ENCODE measurements at regions not wholly inside any gene's neighbourhood (a gene's known extent, or its start where the extent isn't known, plus 50 kb on each side); places are given as distances from the start of the nearest gene placed in this dataset.

- H3K4me3 ChIP-seq (ENCODE audit: low read length), result no peak overlapping the region
- no peaks in the 10 kb centered on the region for H3K9me3 ChIP-seq (replicated peaks; ENCODE audit: control insufficient read depth, low read depth, low read length)
- DNase-seq, result no peak
- peaks cover 2% of the 10 kb centered on the region for H3K27me3 ChIP-seq (ENCODE audit: control insufficient read depth, insufficient read depth, low read length)
- no peaks in the 10 kb centered on the region for H3K36me3 ChIP-seq (ENCODE audit: control insufficient read depth, insufficient read depth, low read length)
- no CpG with 5 or more reads among the region's 1 CpG for WGBS (ENCODE audit: insufficient coverage)
- no peak overlapping the region for H3K27ac ChIP-seq (ENCODE audit: low read length)
- H3K4me1 ChIP-seq (ENCODE audit: control insufficient read depth, insufficient read depth, low read length), result no peaks in the 10 kb centered on the region
These were observed 139.8 kb upstream of the DLX2 start for GRCh38 chr2:172242471-172242870.

GRCh38 chr2:172242961-172243360 lies 140.3 kb upstream of the DLX2 start:
- no peak overlapping the region for H3K4me3 ChIP-seq (ENCODE audit: low read length)
- no CpG with 5 or more reads among the region's 1 CpG for WGBS (ENCODE audit: insufficient coverage)
- no peaks in the 10 kb centered on the region for H3K4me1 ChIP-seq (ENCODE audit: control insufficient read depth, insufficient read depth, low read length)
- H3K27ac ChIP-seq (ENCODE audit: low read length), result no peak overlapping the region
- no peaks in the 10 kb centered on the region for H3K27me3 ChIP-seq (ENCODE audit: control insufficient read depth, insufficient read depth, low read length)
- no peak for DNase-seq
- no peaks in the 10 kb centered on the region for H3K36me3 ChIP-seq (ENCODE audit: control insufficient read depth, insufficient read depth, low read length)
- no peaks in the 10 kb centered on the region for H3K9me3 ChIP-seq (replicated peaks; ENCODE audit: control insufficient read depth, low read depth, low read length)

- Histone ChIP-seq H3K27ac (ENCODE audit: low read length) (no peak overlapping the region), H3K27me3 (ENCODE audit: control insufficient read depth, insufficient read depth, low read length) (no peaks in the 10 kb centered on the region), H3K36me3 (ENCODE audit: control insufficient read depth, insufficient read depth, low read length) (no peaks in the 10 kb centered on the region), H3K9me3 (replicated peaks; ENCODE audit: control insufficient read depth, low read depth, low read length) (no peaks in the 10 kb centered on the region), H3K4me1 (ENCODE audit: control insufficient read depth, insufficient read depth, low read length) (peaks cover 2% of the 10 kb centered on the region), H3K4me3 (ENCODE audit: low read length) (no peak overlapping the region)
- WGBS (ENCODE audit: insufficient coverage), result no CpG with 5 or more reads among the region's 3 CpGs
- DNase-seq, result no peak
These were observed 141.9 kb upstream of the DLX2 start for GRCh38 chr2:172244419-172245130.

- H3K36me3 ChIP-seq (ENCODE audit: control insufficient read depth, insufficient read depth, low read length), result no peaks in the 10 kb centered on the region
- H3K27ac ChIP-seq (ENCODE audit: low read length), result no peak overlapping the region
- DNase-seq, result no peak
- no peaks in the 10 kb centered on the region for H3K27me3 ChIP-seq (ENCODE audit: control insufficient read depth, insufficient read depth, low read length)
- peaks cover 5% of the 10 kb centered on the region for H3K4me1 ChIP-seq (ENCODE audit: control insufficient read depth, insufficient read depth, low read length)
- 73% methylated on average over 1 of the region's 4 CpGs for WGBS (ENCODE audit: insufficient coverage)
- no peaks in the 10 kb centered on the region for H3K9me3 ChIP-seq (replicated peaks; ENCODE audit: control insufficient read depth, low read depth, low read length)
- no peak overlapping the region for H3K4me3 ChIP-seq (ENCODE audit: low read length)
These were observed 143.9 kb upstream of the DLX2 start for GRCh38 chr2:172246649-172247048.

GRCh38 chr2:172247203-172247602 lies 144.5 kb upstream of the DLX2 start:
- DNase-seq, result no peak
- peaks cover 10% of the 10 kb centered on the region for H3K4me1 ChIP-seq (ENCODE audit: control insufficient read depth, insufficient read depth, low read length)
- no peaks in the 10 kb centered on the region for H3K27me3 ChIP-seq (ENCODE audit: control insufficient read depth, insufficient read depth, low read length)
- H3K9me3 ChIP-seq (replicated peaks; ENCODE audit: control insufficient read depth, low read depth, low read length), result no peaks in the 10 kb centered on the region
- H3K36me3 ChIP-seq (ENCODE audit: control insufficient read depth, insufficient read depth, low read length), result no peaks in the 10 kb centered on the region
- no peak overlapping the region for H3K27ac ChIP-seq (ENCODE audit: low read length)
- no peak overlapping the region for H3K4me3 ChIP-seq (ENCODE audit: low read length)
- WGBS (ENCODE audit: insufficient coverage), result 86% methylated on average over 5 of the region's 6 CpGs

- no peaks in the 10 kb centered on the region for H3K36me3 ChIP-seq (ENCODE audit: control insufficient read depth, insufficient read depth, low read length)
- H3K4me1 ChIP-seq (ENCODE audit: control insufficient read depth, insufficient read depth, low read length), result peaks cover 10% of the 10 kb centered on the region
- no peaks in the 10 kb centered on the region for H3K27me3 ChIP-seq (ENCODE audit: control insufficient read depth, insufficient read depth, low read length)
- H3K4me3 ChIP-seq (ENCODE audit: low read length), result no peak overlapping the region
- DNase-seq, result no peak
- no CpG with 5 or more reads among the region's 4 CpGs for WGBS (ENCODE audit: insufficient coverage)
- H3K27ac ChIP-seq (ENCODE audit: low read length), result no peak overlapping the region
- no peaks in the 10 kb centered on the region for H3K9me3 ChIP-seq (replicated peaks; ENCODE audit: control insufficient read depth, low read depth, low read length)
These were observed 145.7 kb upstream of the DLX2 start for GRCh38 chr2:172248381-172248780.

- Histone ChIP-seq H3K4me3 (ENCODE audit: low read length) (no peak overlapping the region), H3K4me1 (ENCODE audit: control insufficient read depth, insufficient read depth, low read length) (peaks cover 12% of the 10 kb centered on the region), H3K36me3 (ENCODE audit: control insufficient read depth, insufficient read depth, low read length) (no peaks in the 10 kb centered on the region), H3K27ac (ENCODE audit: low read length) (no peak overlapping the region), H3K27me3 (ENCODE audit: control insufficient read depth, insufficient read depth, low read length) (no peaks in the 10 kb centered on the region), H3K9me3 (replicated peaks; ENCODE audit: control insufficient read depth, low read depth, low read length) (no peaks in the 10 kb centered on the region)
- no CpG with 5 or more reads among the region's 1 CpG for WGBS (ENCODE audit: insufficient coverage)
- DNase-seq, result no peak
These were observed 146.1 kb upstream of the DLX2 start for GRCh38 chr2:172248785-172249187.

GRCh38 chr2:172249334-172249733 lies 146.6 kb upstream of the DLX2 start:
- no peak for DNase-seq
- no peaks in the 10 kb centered on the region for H3K27me3 ChIP-seq (ENCODE audit: control insufficient read depth, insufficient read depth, low read length)
- WGBS (ENCODE audit: insufficient coverage), result no CpG with 5 or more reads among the region's 2 CpGs
- H3K9me3 ChIP-seq (replicated peaks; ENCODE audit: control insufficient read depth, low read depth, low read length), result no peaks in the 10 kb centered on the region
- H3K4me1 ChIP-seq (ENCODE audit: control insufficient read depth, insufficient read depth, low read length), result peaks cover 13% of the 10 kb centered on the region
- no peak overlapping the region for H3K27ac ChIP-seq (ENCODE audit: low read length)
- no peaks in the 10 kb centered on the region for H3K36me3 ChIP-seq (ENCODE audit: control insufficient read depth, insufficient read depth, low read length)
- no peak overlapping the region for H3K4me3 ChIP-seq (ENCODE audit: low read length)

- no peak overlapping the region for H3K4me3 ChIP-seq (ENCODE audit: low read length)
- DNase-seq, result no peak
- no peaks in the 10 kb centered on the region for H3K9me3 ChIP-seq (replicated peaks; ENCODE audit: control insufficient read depth, low read depth, low read length)
- no peaks in the 10 kb centered on the region for H3K36me3 ChIP-seq (ENCODE audit: control insufficient read depth, insufficient read depth, low read length)
- H3K27ac ChIP-seq (ENCODE audit: low read length), result no peak overlapping the region
- no peaks in the 10 kb centered on the region for H3K27me3 ChIP-seq (ENCODE audit: control insufficient read depth, insufficient read depth, low read length)
- H3K4me1 ChIP-seq (ENCODE audit: control insufficient read depth, insufficient read depth, low read length), result peaks cover 13% of the 10 kb centered on the region
These were observed 147.3 kb upstream of the DLX2 start for GRCh38 chr2:172249986-172250385.

GRCh38 chr2:172251231-172251630 lies 148.5 kb upstream of the DLX2 start:
- no peaks in the 10 kb centered on the region for H3K36me3 ChIP-seq (ENCODE audit: control insufficient read depth, insufficient read depth, low read length)
- no peaks in the 10 kb centered on the region for H3K9me3 ChIP-seq (replicated peaks; ENCODE audit: control insufficient read depth, low read depth, low read length)
- H3K4me1 ChIP-seq (ENCODE audit: control insufficient read depth, insufficient read depth, low read length), result peaks cover 13% of the 10 kb centered on the region
- peak overlapping the region; percentile 69 for H3K27ac ChIP-seq (ENCODE audit: low read length)
- no peak for DNase-seq
- H3K27me3 ChIP-seq (ENCODE audit: control insufficient read depth, insufficient read depth, low read length), result no peaks in the 10 kb centered on the region
- WGBS (ENCODE audit: insufficient coverage), result 61% methylated on average over 2 of the region's 3 CpGs
- no peak overlapping the region for H3K4me3 ChIP-seq (ENCODE audit: low read length)

- Histone ChIP-seq H3K27ac (ENCODE audit: low read length) (peak overlapping the region; percentile 69), H3K36me3 (ENCODE audit: control insufficient read depth, insufficient read depth, low read length) (no peaks in the 10 kb centered on the region), H3K4me3 (ENCODE audit: low read length) (no peak overlapping the region), H3K9me3 (replicated peaks; ENCODE audit: control insufficient read depth, low read depth, low read length) (no peaks in the 10 kb centered on the region), H3K4me1 (ENCODE audit: control insufficient read depth, insufficient read depth, low read length) (peaks cover 13% of the 10 kb centered on the region), H3K27me3 (ENCODE audit: control insufficient read depth, insufficient read depth, low read length) (no peaks in the 10 kb centered on the region)
- DNase-seq, result peak; percentile 36
- WGBS (ENCODE audit: insufficient coverage), result 94% methylated on average over 10 of the region's 12 CpGs
These were observed 149.5 kb upstream of the DLX2 start for GRCh38 chr2:172252154-172252553.

Measured in muscle of leg (tissue), 3 donors.